HEK293 (cell line): ENCODE measurements at regions not wholly inside any gene's neighbourhood (a gene's known extent, or its start where the extent isn't known, plus 50 kb on each side); places are given as distances from the start of the nearest gene placed in this dataset.

Source experiments
- CTCF ChIP-seq: fragments of 450-650 bp; formaldehyde crosslinking; IDR thresholded peaks from 2 replicates; pipeline ENCODE4 v1.5.1; 2016; ENCODE audit warnings: missing biosample characterization, missing genetic modification characterization
- PRDM1 ChIP-seq: fragments of 450-650 bp; formaldehyde crosslinking; IDR thresholded peaks from 2 replicates; pipeline ENCODE4; 2016; ENCODE audit warnings: missing biosample characterization, missing genetic modification characterization
- ZNF707 ChIP-seq: fragments of 450-650 bp; formaldehyde crosslinking; IDR thresholded peaks from 2 replicates; pipeline ENCODE4 v1.5.1; 2016; ENCODE audit warnings: missing biosample characterization, missing genetic modification characterization
- ZNF747 ChIP-seq: fragments of 450-650 bp; formaldehyde crosslinking; IDR thresholded peaks from 2 replicates; pipeline ENCODE4 v1.5.1; 2016; ENCODE audit warnings: missing biosample characterization, missing genetic modification characterization

GRCh38 chr4:17241835-17242234 is 270.1 kb downstream of the QDPR start:
- TF ChIP-seq PRDM1 (tag by site-specific recombination) (no peak), CTCF (tag by site-specific recombination) (no peak), ZNF747 (tag by site-specific recombination) (no peak), ZNF707 (no peak)
